ENCODE measurements at regions not wholly inside any gene's neighbourhood (a gene's known extent, or its start where the extent isn't known, plus 50 kb on each side); places are given as distances from the start of the nearest gene placed in this dataset.

DNA sequence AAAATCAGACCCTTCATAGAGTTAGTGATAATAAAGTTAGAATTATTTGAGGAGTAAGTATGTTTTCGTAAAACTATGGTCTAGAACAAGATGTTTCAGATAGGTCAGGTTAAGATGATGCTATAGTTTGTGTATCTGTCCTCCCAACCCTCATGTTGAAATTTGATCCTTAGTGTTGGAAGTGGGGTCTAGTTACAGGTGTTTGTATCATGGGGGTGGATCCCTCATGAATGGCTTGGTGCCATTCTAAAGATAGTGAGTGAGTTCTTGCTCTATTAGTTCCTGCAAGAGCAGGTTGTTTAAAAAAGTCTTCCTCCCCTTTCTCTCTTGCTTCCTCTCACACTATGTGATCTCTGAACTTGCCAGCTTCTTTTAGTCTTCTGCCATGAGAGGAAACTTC is 707.3 kb upstream of the FOXG1 start:
- WGBS, 2 donors (ENCODE audit: low coverage in 1 of 2) = 73 to 86% methylated on average over 1 of the region's 1 CpG
- H3K4me1 ChIP-seq = peaks cover 0 to 5% (median 0%) of the 10 kb centered on the region in 4 donors
- in situ Hi-C loops (cut with MboI; ENCODE audit: low pct_ligation_motif_present in 1 of 4, low pct_unique_long_range_greater_than_20kb in 1 of 4, low sequenced_read_pairs in 3 of 4) = no loop called here
- H3K9me3 ChIP-seq = no peaks in the 10 kb centered on the region
- TF ChIP-seq POLR2A (IDR thresholded peaks at IDR 0.05) (no peak), CTCF (IDR thresholded peaks at IDR 0.05) (no peak), POLR2AphosphoS5 (IDR thresholded peaks at IDR 0.05) (no peak), EP300 (IDR thresholded peaks at IDR 0.05; ENCODE audit: low read depth) (no peak)
- H3K36me3 ChIP-seq = no peaks in the 10 kb centered on the region
- H3K27ac ChIP-seq = no peak overlapping the region
- H3K27me3 ChIP-seq = no peaks in the 10 kb centered on the region
- no peak overlapping the region for H3K4me3 ChIP-seq
- DNase-seq = no peak
- intact Hi-C loops (cut with DNase I; ENCODE audit: low total_unique reads) = no loop called here

GRCh38 chr14:28061006-28061405 is 705.6 kb upstream of the FOXG1 start:
- TF ChIP-seq EP300 (IDR thresholded peaks at IDR 0.05; ENCODE audit: low read depth) (no peak), CTCF (IDR thresholded peaks at IDR 0.05) (no peak), POLR2A (IDR thresholded peaks at IDR 0.05) (no peak), POLR2AphosphoS5 (IDR thresholded peaks at IDR 0.05) (no peak)
- H3K9me3 ChIP-seq = no peaks in the 10 kb centered on the region
- no peak for DNase-seq
- intact Hi-C loops (cut with DNase I; ENCODE audit: low total_unique reads) (no loop called here), in situ Hi-C loops (cut with MboI; ENCODE audit: low pct_ligation_motif_present in 1 of 4, low pct_unique_long_range_greater_than_20kb in 1 of 4, low sequenced_read_pairs in 3 of 4) (no loop called here)
- no peaks in the 10 kb centered on the region for H3K36me3 ChIP-seq
- H3K4me1 ChIP-seq = peaks cover 0 to 5% (median 0%) of the 10 kb centered on the region in 4 donors
- WGBS, 2 donors (ENCODE audit: low coverage in 1 of 2) = 75 to 82% methylated on average over 1 of the region's 1 CpG
- H3K27me3 ChIP-seq = no peaks in the 10 kb centered on the region
- H3K4me3 ChIP-seq = no peak overlapping the region
- H3K27ac ChIP-seq = no peak overlapping the region

- TF ChIP-seq POLR2A (IDR thresholded peaks at IDR 0.05) (no peak), CTCF (IDR thresholded peaks at IDR 0.05) (no peak), EP300 (IDR thresholded peaks at IDR 0.05; ENCODE audit: low read depth) (no peak), POLR2AphosphoS5 (IDR thresholded peaks at IDR 0.05) (no peak)
- Histone ChIP-seq H3K4me1 (no peaks in the 10 kb centered on the region), H3K4me3 (no peak overlapping the region), H3K36me3 (no peaks in the 10 kb centered on the region), H3K27ac (no peak overlapping the region), H3K9me3 (no peaks in the 10 kb centered on the region), H3K27me3 (no peaks in the 10 kb centered on the region)
- intact Hi-C loops (cut with DNase I; ENCODE audit: low total_unique reads) = no loop called here
- DNase-seq = no peak
- in situ Hi-C loops (cut with MboI; ENCODE audit: low pct_ligation_motif_present in 1 of 4, low pct_unique_long_range_greater_than_20kb in 1 of 4, low sequenced_read_pairs in 3 of 4) = no loop called here
Measured at GRCh38 chr14:28077021-28077420, 689.6 kb upstream of the FOXG1 start.

GRCh38 chr14:28083389-28083788 is 683.2 kb upstream of the FOXG1 start:
- intact Hi-C loops (cut with DNase I; ENCODE audit: low total_unique reads) = no loop called here
- WGBS, 2 donors (ENCODE audit: low coverage in 1 of 2) = 72% methylated on average over 3 of the region's 3 CpGs; no CpG with 5 or more reads in 1 of the 2 donors
- H3K9me3 ChIP-seq = no peaks in the 10 kb centered on the region

More at GRCh38 chr14:28083389-28083788, 683.2 kb upstream of the FOXG1 start:
- no peak for DNase-seq
- H3K27ac ChIP-seq = no peak overlapping the region
- H3K4me1 ChIP-seq = no peaks in the 10 kb centered on the region
- no peaks in the 10 kb centered on the region for H3K36me3 ChIP-seq
- H3K4me3 ChIP-seq = no peak overlapping the region
- H3K27me3 ChIP-seq = no peaks in the 10 kb centered on the region
- TF ChIP-seq POLR2AphosphoS5 (IDR thresholded peaks at IDR 0.05) (no peak), EP300 (IDR thresholded peaks at IDR 0.05; ENCODE audit: low read depth) (no peak), POLR2A (IDR thresholded peaks at IDR 0.05) (no peak), CTCF (IDR thresholded peaks at IDR 0.05) (no peak)
- in situ Hi-C loops (cut with MboI; ENCODE audit: low pct_ligation_motif_present in 1 of 4, low pct_unique_long_range_greater_than_20kb in 1 of 4, low sequenced_read_pairs in 3 of 4) = no loop called here
